ENCODE measurements at regions not wholly inside any gene's neighbourhood (a gene's known extent, or its start where the extent isn't known, plus 50 kb on each side); places are given as distances from the start of the nearest gene placed in this dataset.
A peak's percentile ranks its signal among the peaks of the same experiment; 100 is the strongest.
"Not testable (repeated sequence)": the region's sequence is repeated elsewhere in the genome, so short reads cannot be mapped to it uniquely, and the experiment has no call there.

- DNase-seq, H3K9me3 Mint-ChIP-seq, H3K27me3 Mint-ChIP-seq, POLR2A ChIA-PET, H3K4me1 Mint-ChIP-seq, H3K4me3 Mint-ChIP-seq, ATAC-seq, H3K36me3 Mint-ChIP-seq, H3K27ac Mint-ChIP-seq: not testable (repeated sequence)
Measured at GRCh38 chr14:105713836-105714235, 187.5 kb downstream of the TMEM121 start.

- H3K9me3 Mint-ChIP-seq, H3K27me3 Mint-ChIP-seq, ATAC-seq, H3K4me1 Mint-ChIP-seq, H3K36me3 Mint-ChIP-seq, DNase-seq, POLR2A ChIA-PET, H3K4me3 Mint-ChIP-seq, H3K27ac Mint-ChIP-seq: not testable (repeated sequence)
Measured at GRCh38 chr14:105718787-105719186, 192.4 kb downstream of the TMEM121 start.

GRCh38 chr14:105720106-105720505 is 193.7 kb downstream of the TMEM121 start:
- POLR2A ChIA-PET, H3K36me3 Mint-ChIP-seq, H3K27me3 Mint-ChIP-seq, H3K4me3 Mint-ChIP-seq, DNase-seq, ATAC-seq, H3K9me3 Mint-ChIP-seq, H3K4me1 Mint-ChIP-seq, H3K27ac Mint-ChIP-seq: not testable (repeated sequence)

DNA sequence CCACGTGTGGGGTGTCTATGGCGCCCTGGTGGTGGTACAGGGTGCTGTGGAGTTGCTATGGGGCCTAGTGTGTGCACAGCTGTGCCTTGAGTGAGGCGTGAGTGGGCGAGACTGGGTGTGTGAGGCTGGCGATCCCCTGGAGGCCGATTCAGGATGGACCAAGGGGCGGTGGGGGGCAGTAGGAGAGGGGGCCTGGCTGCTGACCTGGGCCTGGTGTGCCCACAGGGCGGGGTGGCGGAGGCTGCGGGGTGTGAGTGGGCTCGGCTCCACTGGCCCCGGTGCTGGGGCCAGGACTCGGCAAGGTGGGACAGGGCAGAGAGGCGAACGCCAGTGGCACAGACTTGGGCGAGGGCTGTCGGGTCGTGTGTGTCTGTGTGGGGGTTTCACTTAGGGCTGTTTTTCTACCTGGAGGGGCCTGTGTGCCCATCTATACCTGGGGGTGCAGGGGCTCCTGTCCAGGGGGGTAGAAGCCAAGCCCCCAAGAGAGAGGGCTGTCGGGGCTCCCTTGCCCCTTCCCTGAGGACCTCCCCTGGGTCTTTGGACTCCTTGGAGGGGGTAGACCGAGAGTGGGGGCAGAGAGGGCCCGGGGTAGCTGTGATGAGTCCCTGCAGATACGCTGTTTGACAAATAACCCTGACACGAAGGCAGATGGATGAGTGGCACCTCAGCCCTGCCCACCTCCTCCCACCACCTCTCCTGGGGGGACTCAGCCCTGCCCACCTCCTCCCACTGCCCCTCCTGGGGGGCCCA is 194.6 kb downstream of the TMEM121 start:
- H3K27ac Mint-ChIP-seq, H3K27me3 Mint-ChIP-seq, POLR2A ChIA-PET, H3K36me3 Mint-ChIP-seq, H3K4me1 Mint-ChIP-seq, H3K4me3 Mint-ChIP-seq, ATAC-seq: not testable (repeated sequence)
- DNase-seq = peak in 1 of 10 donors; percentile 56
- H3K9me3 Mint-ChIP-seq = peaks cover 0 to 14% (median 1%) of the 10 kb centered on the region in 9 donors

GRCh38 chr14:105721602-105721970 is 195.2 kb downstream of the TMEM121 start:
- H3K36me3 Mint-ChIP-seq, DNase-seq, ATAC-seq, H3K27ac Mint-ChIP-seq, H3K27me3 Mint-ChIP-seq, H3K4me3 Mint-ChIP-seq, POLR2A ChIA-PET, H3K4me1 Mint-ChIP-seq: not testable (repeated sequence)
- peaks cover 0 to 14% (median 1%) of the 10 kb centered on the region in 9 donors for H3K9me3 Mint-ChIP-seq

DNA sequence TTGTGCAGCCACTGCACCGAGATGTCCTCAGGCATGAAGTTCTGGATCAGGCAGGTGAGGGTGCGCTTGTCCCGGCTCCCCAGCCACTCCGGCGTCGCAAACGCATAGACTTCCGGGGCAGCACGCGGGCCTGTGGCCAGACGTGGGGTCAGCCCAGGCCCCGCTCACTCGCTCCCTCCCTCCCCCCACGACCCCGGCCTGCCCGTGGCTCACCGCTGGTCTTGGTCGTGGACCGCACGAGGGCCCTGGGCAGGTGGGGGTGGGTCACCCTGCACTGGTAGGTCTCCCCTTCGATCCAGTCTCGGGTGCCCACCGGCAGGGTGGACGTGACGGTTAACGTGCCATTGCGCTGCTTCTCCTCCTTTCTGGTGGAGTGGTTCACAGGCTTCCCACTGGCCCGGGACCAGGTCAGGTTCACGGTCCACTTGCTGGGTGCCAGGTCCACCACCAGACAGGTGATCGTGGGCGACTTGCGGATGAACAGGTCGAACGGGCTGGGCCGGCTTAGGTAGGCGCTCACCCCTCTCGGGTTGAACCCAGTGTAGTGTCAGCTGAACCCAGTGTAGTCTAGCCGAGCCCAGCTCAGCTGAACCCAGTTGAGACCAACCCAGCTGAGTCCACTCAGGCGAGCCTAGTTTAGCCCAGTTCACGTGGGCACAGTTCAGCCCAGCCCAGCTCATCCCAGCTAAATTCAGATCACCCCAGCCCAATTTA is 195.8 kb downstream of the TMEM121 start:
- H3K4me1 Mint-ChIP-seq, H3K27ac Mint-ChIP-seq, ATAC-seq, H3K36me3 Mint-ChIP-seq, POLR2A ChIA-PET, H3K4me3 Mint-ChIP-seq, H3K27me3 Mint-ChIP-seq: not testable (repeated sequence)
- peaks cover 0 to 19% (median 1%) of the 10 kb centered on the region in 9 donors for H3K9me3 Mint-ChIP-seq
- DNase-seq = peak in 1 of 10 donors; percentile 47

DNA sequence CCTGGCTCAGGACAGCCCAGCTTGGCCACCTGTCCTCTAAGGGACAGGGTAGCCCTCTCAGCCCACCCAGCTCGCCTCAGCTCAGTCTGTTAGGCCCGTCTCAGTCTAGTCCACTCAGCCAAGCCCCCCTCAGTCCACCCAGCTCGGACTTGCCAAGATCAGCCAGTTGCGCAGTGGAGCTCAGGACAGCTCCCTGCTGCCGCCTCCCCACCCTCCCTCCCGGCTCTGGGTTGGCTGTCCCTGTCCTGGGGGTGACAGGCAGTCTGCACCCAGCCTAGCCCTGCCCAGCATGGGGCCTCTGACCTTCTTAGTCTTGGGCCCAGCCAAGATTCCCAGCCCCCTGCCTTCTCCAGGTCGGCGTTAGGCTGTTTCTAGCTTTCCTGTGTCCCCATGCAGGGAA is 196.9 kb downstream of the TMEM121 start:
- H3K27ac Mint-ChIP-seq, H3K4me3 Mint-ChIP-seq, H3K27me3 Mint-ChIP-seq, DNase-seq, H3K4me1 Mint-ChIP-seq, POLR2A ChIA-PET, ATAC-seq: not testable (repeated sequence)
- H3K36me3 Mint-ChIP-seq = peaks cover 0 to 16% (median 0%) of the 10 kb centered on the region in 3 donors
- H3K9me3 Mint-ChIP-seq = peaks cover 0 to 28% (median 6%) of the 10 kb centered on the region in 9 donors

DNA sequence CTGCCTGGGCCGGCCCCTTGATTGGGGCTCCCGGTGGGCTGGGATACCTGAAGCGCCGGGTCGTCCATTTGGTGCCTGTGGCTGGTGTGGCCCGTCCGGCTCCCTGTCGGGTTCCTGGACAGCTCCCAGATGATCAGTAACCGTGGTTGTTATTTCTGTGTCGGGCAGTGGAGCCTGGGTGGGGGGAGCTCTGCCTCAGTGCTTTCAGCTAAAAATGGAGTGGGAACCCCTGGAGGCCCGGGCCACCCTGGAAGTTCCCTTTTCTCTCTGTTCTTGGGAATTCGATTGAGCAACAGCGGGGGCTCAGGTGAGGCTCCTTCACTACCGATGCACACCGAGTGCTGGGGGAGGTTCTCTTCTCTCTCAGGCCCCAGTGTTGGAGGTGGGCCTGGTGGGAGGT is 197.4 kb downstream of the TMEM121 start:
- ATAC-seq, H3K4me1 Mint-ChIP-seq, H3K4me3 Mint-ChIP-seq, H3K27ac Mint-ChIP-seq, H3K27me3 Mint-ChIP-seq, POLR2A ChIA-PET: not testable (repeated sequence)
- peaks cover 0 to 33% (median 9%) of the 10 kb centered on the region in 9 donors for H3K9me3 Mint-ChIP-seq
- peak in 1 of 10 donors; percentile 56 for DNase-seq
- H3K36me3 Mint-ChIP-seq = peaks cover 0 to 21% (median 0%) of the 10 kb centered on the region in 3 donors

- DNase-seq, H3K4me3 Mint-ChIP-seq, POLR2A ChIA-PET, H3K27ac Mint-ChIP-seq, ATAC-seq, H3K4me1 Mint-ChIP-seq: not testable (repeated sequence)
- Mint-ChIP-seq H3K27me3 (peaks cover 3 to 12% (median 9%) of the 10 kb centered on the region in 5 donors), H3K9me3 (peaks cover 0 to 31% (median 9%) of the 10 kb centered on the region in 9 donors), H3K36me3 (peaks cover 0 to 20% (median 0%) of the 10 kb centered on the region in 3 donors)
Measured at GRCh38 chr14:105729825-105730368, 203.5 kb downstream of the TMEM121 start.

DNA sequence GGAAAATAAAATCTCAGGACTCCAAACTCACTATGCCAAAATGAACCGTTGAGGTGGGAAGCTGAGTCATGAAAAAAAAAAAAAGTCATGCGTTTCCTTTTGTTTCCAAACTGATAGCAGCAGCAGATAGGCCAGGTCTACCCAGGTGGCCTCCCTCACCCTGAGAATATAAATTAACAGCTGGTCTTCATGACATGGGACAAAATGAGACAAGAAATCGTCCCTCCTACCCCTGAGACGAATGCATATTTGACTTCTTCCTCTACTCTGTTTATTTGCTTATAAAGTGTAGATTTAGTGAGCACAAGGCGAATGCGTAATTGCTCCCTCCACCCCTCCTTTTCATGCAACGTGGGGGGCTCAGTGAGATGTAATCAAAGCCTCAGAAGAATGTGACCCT is 204.3 kb downstream of the TMEM121 start:
- POLR2A ChIA-PET = not testable (repeated sequence)

DNA sequence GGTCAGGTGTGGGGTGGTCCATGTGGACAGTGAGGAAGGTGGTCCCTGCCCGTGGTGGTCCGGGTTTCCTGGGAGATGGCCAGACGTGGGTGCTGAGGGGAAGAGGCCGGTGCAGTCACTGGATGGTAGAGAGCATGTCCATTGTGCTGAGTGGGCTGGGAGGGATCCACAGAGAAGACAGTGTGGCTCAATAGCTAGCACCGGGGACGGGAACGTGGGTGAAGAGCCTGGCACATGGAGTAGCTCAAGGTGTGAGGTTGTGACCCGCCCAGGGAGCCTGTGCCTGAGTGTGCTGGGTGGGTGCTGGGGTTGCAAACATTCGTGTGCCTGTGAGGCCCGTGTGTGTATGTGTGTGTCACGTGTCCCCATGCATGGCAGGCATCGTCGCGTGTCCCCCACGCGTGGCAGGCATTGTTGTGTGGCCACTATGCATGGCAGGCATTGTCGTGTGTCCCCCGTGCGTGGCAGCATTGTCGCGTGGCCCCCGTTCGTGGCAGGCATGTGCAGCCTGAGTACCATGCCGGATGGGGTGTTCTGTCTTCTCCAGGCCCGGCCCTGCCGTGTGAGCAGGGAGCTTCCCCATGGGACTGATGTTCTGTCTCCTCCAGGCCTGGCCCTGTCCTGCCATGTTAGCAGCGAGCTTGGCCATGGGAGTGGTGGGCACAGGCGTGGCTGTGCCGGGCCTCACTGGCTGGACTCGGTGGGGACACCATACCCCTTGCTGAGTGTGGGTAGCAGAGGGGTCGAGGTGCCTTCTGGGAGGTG is 205.0 kb downstream of the TMEM121 start:
- Mint-ChIP-seq H3K9me3 (peaks cover 0 to 23% (median 9%) of the 10 kb centered on the region in 9 donors), H3K4me3 (peak overlapping the region in 1 of 10 donors; percentile 56), H3K27me3 (peaks cover 3 to 12% (median 9%) of the 10 kb centered on the region in 5 donors), H3K36me3 (peaks cover 0 to 19% (median 0%) of the 10 kb centered on the region in 3 donors), H3K27ac (peak overlapping the region in 1 of 10 donors; percentile 61)
- H3K4me1 Mint-ChIP-seq, ATAC-seq, POLR2A ChIA-PET: not testable (repeated sequence)
- peak in 1 of 10 donors; percentile 57 for DNase-seq

More for the DNA sequence above, 204.3 kb downstream of the TMEM121 start:
- ATAC-seq, H3K4me1 Mint-ChIP-seq, H3K4me3 Mint-ChIP-seq, DNase-seq: not testable (repeated sequence)
- Mint-ChIP-seq H3K36me3 (peaks cover 0 to 19% (median 0%) of the 10 kb centered on the region in 3 donors), H3K27me3 (peaks cover 3 to 12% (median 9%) of the 10 kb centered on the region in 5 donors), H3K9me3 (peaks cover 0 to 24% (median 9%) of the 10 kb centered on the region in 9 donors), H3K27ac (peak overlapping the region in 1 of 10 donors; percentile 61)
